Heart left ventricle (tissue), 16 donors: ENCODE measurements at regions not wholly inside any gene's neighbourhood (a gene's known extent, or its start where the extent isn't known, plus 50 kb on each side); places are given as distances from the start of the nearest gene placed in this dataset.

Source experiments
- ATAC-seq, 4 donors: fragments of 200-7000 bp; cut with Tn5 transposase; one replicate each; pipeline ENCODE4 v1.9.1; 2020 to 2022; ENCODE audit warnings: moderate library complexity in 4 of 4, mild to moderate bottlenecking in 3 of 4, moderate number of reproducible peaks in 1 of 4
- DNase-seq, 5 donors: peaks; one replicate each; pipeline ENCODE4 v3.0.0-alpha.2; 2020
- H3K27ac ChIP-seq, 12 donors: fragments of 200-600 bp; sonication (generic) in 4 of 12; one replicate each; pipeline versions ENCODE4 v1.5.0 to v1.8.0; 2016 to 2022; ENCODE audit warnings: mild to moderate bottlenecking in 2 of 12
- H3K27me3 ChIP-seq, 9 donors: fragments of 200-600 bp; sonication (generic) in 2 of 9; one replicate each; pipeline versions ENCODE4 v1.5.1 to v1.8.0; 2016 to 2022; ENCODE audit warnings: mild to moderate bottlenecking in 3 of 9
- H3K36me3 ChIP-seq, 9 donors: fragments of 200-600 bp; sonication (generic) in 2 of 9; one replicate each; pipeline versions ENCODE4 v1.5.0 to v1.8.0; 2018 to 2022; ENCODE audit warnings: mild to moderate bottlenecking in 2 of 9
- H3K4me1 ChIP-seq, 12 donors: fragments of 200-600 bp; sonication (generic) in 4 of 12; one replicate each; pipeline versions ENCODE4 v1.5.0 to v1.8.0; 2016 to 2022; ENCODE audit warnings: mild to moderate bottlenecking in 3 of 12
- H3K4me3 ChIP-seq, 12 donors: fragments of 200-600 bp; sonication (generic) in 4 of 12; one replicate each; pipeline versions ENCODE4 v1.5.0 to v1.8.0; 2017 to 2022; ENCODE audit warnings: mild to moderate bottlenecking in 9 of 12, moderate library complexity in 4 of 12
- H3K9me3 ChIP-seq, 12 donors: fragments of 200-600 bp; sonication (generic) in 4 of 12; one replicate each; pipeline versions ENCODE4 v1.5.0 to v1.8.0; 2016 to 2022; ENCODE audit warnings: mild to moderate bottlenecking in 1 of 12
- POLR2A ChIP-seq, 2 donors: fragments of 450-650 bp; IDR thresholded peaks; one replicate each; pipeline ENCODE4 v1.6.1; 2017; ENCODE audit warnings: antibody characterized with exemption in 2 of 2, mild to moderate bottlenecking in 2 of 2, moderate library complexity in 2 of 2
- WGBS, 4 donors: extraction: QIAGEN DNeasy Blood & Tissue Kit in 2 of 4; methylation state at CpG; one replicate each; pipeline versions ENCODE4 v1.1.5 to v1.1.7; 2013 to 2018; 5-methylcytosine and 5-hydroxymethylcytosine counted together
- intact Hi-C, 10 donors: fragments of 100-400 bp; cut with DNase I; formaldehyde crosslinking; loops; one replicate each; pipeline versions ENCODE4 v1.11.1 to v1.14.2; 2022
- TF ChIP-seq, protein P1 (sequence below), 12 donors: fragments of 200-600 bp; sonication (generic) in 4 of 12; IDR thresholded peaks; one replicate each; pipeline versions ENCODE4 v1.5.0 to v1.8.0; 2018 to 2022; ENCODE audit warnings: antibody characterized with exemption in 12 of 12, mild to moderate bottlenecking in 5 of 12
- donor health status: ischemic (EF 13 %, LVEDD 7.1; RV severe dilation, severe dysfunction).
- donor health status: healthy with polysubstance abuse.
- donor health status: DM: no; HTN: yes; CAD: no.
- donor health status: DM: no; HTN: no; CAD: no.
- donor health status: ischemic (EF 25% LVEDD 6.9; RV normal size, moderate dysfunction).
- donor health status: ischemic (EF 25% LVEDD 5.7; RV mildly dilated, moderate dysfunction).
- donor health status: healthy.
- donor health status: DM: yes; HTN: yes; CAD: no.
- donor health status: ischemic (EF 35%, LVEDD 5.7; RV mildly dilated, moderate dysfunction).
- donor health status: nonischemic (EF 11% LVEDD 7.7; RV severe dilation, severe dysfunction).
- donor health status: DM: yes; HTN: yes; CAD: no.
- donor health status: PGD.
- donor health status: ischemic (EF 29% LVEDD 5.4; RV normal size, mild dysfunction).
- donor health status: nonischemic (EF 23%, LVEDD 6.1; RV moderate dilation, normal function).

DNA sequence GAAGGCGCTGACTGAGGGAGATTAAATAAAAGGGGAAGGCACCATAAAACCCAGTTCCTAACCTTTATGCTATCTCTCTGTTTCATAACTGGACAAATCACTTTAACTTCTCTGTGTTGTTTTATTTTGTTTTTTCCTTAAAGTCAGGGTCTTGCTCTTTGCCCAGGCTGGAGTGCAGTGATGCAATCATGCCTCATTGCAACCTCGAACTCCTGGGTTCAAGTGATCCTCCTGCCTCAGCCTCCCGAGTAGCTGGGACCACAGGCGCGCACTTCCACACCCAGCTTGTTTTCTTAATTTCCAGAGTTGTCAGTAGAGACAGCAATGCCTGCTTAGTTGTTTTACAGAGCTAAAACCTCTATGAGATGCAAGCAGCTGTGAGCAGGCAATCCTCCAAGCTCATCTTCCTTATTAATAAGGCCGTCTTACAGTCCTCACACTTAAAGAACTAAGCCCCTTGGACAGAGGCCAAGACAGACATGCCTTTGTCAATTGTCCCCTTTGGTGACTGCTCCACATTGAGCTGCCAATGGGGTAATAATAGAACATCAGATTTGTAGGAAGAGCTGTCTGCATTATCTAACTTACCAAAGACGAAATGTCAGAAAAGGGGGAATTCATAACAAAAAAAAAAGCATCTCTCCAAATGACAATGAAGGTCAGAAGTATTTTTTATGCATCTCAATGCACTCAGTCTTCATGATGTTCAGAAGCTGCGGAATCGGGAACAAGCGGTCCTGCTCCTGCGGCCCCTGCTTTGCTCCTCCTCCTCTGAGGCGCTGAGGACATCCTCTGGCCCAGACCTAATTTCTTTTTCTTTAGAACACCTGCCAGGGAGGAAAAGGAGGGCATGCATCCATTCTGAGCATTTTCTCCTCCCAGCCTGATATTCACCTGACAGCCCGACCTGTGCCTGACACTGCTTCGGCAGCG lies 62.7 kb upstream of the RNF32 start:
- H3K9me3 ChIP-seq, result peaks cover 0 to 13% (median 0%) of the 10 kb centered on the region in 12 donors
- intact Hi-C loops, result no loop called here
- DNase-seq, result no peak

GRCh38 chr7:156576216-156577058 lies 64.1 kb upstream of the RNF32 start:
- DNase-seq (no peak), ATAC-seq (no peak)
- no peak for TF ChIP-seq POLR2A (IDR thresholded peaks at IDR 0.05)
- TF ChIP-seq, protein P1, sequence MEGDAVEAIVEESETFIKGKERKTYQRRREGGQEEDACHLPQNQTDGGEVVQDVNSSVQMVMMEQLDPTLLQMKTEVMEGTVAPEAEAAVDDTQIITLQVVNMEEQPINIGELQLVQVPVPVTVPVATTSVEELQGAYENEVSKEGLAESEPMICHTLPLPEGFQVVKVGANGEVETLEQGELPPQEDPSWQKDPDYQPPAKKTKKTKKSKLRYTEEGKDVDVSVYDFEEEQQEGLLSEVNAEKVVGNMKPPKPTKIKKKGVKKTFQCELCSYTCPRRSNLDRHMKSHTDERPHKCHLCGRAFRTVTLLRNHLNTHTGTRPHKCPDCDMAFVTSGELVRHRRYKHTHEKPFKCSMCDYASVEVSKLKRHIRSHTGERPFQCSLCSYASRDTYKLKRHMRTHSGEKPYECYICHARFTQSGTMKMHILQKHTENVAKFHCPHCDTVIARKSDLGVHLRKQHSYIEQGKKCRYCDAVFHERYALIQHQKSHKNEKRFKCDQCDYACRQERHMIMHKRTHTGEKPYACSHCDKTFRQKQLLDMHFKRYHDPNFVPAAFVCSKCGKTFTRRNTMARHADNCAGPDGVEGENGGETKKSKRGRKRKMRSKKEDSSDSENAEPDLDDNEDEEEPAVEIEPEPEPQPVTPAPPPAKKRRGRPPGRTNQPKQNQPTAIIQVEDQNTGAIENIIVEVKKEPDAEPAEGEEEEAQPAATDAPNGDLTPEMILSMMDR (IDR thresholded peaks at IDR 0.05), result no peak
- no peak overlapping the region for H3K4me3 ChIP-seq
- H3K36me3 ChIP-seq, result no peaks in the 10 kb centered on the region
- 62 to 65% (median 64%) methylated on average over 20 of the region's 20 CpGs for WGBS, 4 donors
- peaks cover 0 to 13% (median 0%) of the 10 kb centered on the region in 12 donors for H3K9me3 ChIP-seq
- intact Hi-C loops, result no loop called here
- no peak overlapping the region for H3K27ac ChIP-seq
- H3K4me1 ChIP-seq, result no peaks in the 10 kb centered on the region
- peaks cover 0 to 6% (median 0%) of the 10 kb centered on the region in 9 donors for H3K27me3 ChIP-seq

More for the DNA sequence above, 62.7 kb upstream of the RNF32 start:
- H3K27ac ChIP-seq, result no peak overlapping the region
- no peak overlapping the region for H3K4me3 ChIP-seq
- WGBS, 4 donors, result 77 to 85% (median 80%) methylated on average over 15 of the region's 15 CpGs
- TF ChIP-seq, protein P1 (IDR thresholded peaks at IDR 0.05), result no peak
- TF ChIP-seq POLR2A (IDR thresholded peaks at IDR 0.05), result no peak
- no peak for ATAC-seq
- no peaks in the 10 kb centered on the region for H3K36me3 ChIP-seq
- no peaks in the 10 kb centered on the region for H3K4me1 ChIP-seq
- peaks cover 0 to 6% (median 0%) of the 10 kb centered on the region in 9 donors for H3K27me3 ChIP-seq

DNA sequence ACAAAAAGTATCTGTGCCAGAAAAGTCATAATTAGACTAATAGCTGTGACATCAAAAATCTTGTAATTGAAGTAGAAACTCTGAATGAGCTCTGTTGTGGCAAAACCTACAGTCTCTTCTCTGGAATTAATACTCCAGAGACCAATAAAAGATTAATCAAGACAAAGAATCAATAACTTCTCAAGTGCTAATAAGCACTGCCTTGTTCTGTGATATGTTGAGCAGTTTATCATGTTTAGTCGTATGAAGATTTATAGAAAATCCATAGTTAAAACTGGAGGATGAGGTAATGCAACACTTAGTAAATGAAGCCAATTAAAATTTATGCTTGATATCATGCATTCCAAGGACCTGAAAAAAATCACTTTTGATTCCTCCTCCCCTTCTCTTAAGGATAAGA lies 72.3 kb upstream of the RNF32 start:
- Histone ChIP-seq H3K27me3 (peaks cover 0 to 3% (median 0%) of the 10 kb centered on the region in 9 donors), H3K27ac (no peak overlapping the region), H3K4me3 (no peak overlapping the region), H3K9me3 (no peaks in the 10 kb centered on the region), H3K4me1 (no peaks in the 10 kb centered on the region), H3K36me3 (no peaks in the 10 kb centered on the region)
- no peak for TF ChIP-seq POLR2A (IDR thresholded peaks at IDR 0.05)
- TF ChIP-seq, protein P1 (IDR thresholded peaks at IDR 0.05), result no peak
- DNase-seq, result no peak
- intact Hi-C loops, result no loop called here
- no peak for ATAC-seq
- 79 to 87% (median 85%) methylated on average over 1 of the region's 1 CpG for WGBS, 4 donors
